Activated T-cell treated with anti-CD3 and anti-CD28 coated beads, Interleukin-2, amount 50 U/mL, for 48 hours (primary cell): ENCODE measurements at regions not wholly inside any gene's neighbourhood (a gene's known extent, or its start where the extent isn't known, plus 50 kb on each side); places are given as distances from the start of the nearest gene placed in this dataset.

Source experiments
- DNase-seq, 2 experiments: peaks; one replicate each; pipeline ENCODE4 v3.0.0-alpha.2; 2020

GRCh38 chr16:51637770-51638094 lies 486.7 kb upstream of the SALL1 start:
- DNase-seq, result no peak

- DNase-seq, result no peak
These were observed 486.1 kb upstream of the SALL1 start for GRCh38 chr16:51636920-51637769.

GRCh38 chr16:51635181-51635580 lies 484.1 kb upstream of the SALL1 start:
- no peak for DNase-seq

DNA sequence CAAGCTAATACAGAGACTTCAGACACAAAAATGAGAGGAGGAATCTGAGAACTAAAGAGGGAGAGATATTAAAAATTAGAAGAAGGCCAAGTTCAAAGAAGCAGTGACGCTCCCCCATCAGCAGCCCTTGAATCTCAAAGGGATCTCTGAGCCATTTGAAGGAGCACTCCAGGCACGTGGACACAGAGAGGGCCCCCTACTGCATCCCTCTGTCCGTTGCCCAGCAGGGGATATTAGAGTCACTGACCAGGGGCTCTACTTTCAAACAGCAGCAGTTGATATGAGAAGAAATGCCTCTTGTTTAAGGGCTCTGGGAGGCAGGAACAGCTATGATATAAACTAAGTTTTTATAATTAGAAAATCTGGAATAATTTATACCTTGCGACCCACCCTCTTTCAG lies 479.0 kb upstream of the SALL1 start:
- DNase-seq, result no peak

GRCh38 chr16:51629576-51629975 lies 478.5 kb upstream of the SALL1 start:
- DNase-seq, result no peak

DNA sequence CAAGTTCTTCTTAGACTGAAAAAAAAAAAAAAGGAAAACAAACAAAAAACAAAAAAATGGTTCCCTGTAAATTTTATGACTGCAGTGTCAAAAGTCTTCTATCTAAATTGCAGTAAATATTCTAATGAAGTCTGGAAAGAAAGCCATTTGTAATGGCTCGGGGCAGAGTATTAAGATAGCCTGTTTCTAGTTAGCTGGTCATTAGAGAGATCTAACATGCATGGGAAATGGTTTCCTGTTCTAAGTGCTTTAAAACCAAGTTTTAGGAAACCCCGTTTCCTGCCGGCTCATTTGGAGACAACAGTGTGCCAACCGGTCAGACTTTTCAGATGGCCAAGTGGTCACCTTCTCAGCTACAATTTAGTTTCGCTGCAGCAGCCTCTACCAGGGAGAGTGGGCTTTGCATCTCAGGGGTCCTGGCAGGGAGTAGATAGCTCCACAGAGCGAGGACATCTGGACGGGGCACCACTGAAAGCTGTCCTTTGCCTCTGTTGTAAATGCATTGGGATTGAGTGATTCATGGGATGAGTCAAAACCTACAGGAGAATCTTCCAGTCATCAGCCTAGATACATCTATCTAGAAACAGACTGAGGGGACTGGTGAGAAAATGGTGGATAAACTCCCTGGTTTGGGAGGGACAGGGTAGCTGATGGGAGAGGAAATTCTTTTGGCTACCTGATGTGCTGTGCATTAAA lies 473.2 kb upstream of the SALL1 start:
- DNase-seq, result no peak

DNA sequence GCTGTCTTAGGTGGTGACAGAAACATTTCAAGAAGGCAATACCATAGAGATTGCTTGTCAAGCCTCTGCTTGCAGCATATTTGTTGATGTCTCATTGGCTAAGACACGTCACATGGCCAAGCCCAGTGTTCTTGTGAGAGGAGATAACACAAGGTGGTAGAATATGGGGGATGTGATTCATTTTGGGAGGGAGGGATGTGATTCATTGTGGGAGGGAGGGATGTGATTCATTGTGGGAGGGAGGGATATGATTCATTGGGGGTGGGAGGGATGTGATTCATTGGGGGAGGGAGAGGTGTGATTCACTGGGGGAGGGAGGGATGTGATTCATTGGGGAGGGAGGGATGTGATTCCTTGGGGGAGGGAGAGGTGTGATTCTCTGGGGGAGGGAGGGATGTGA lies 470.5 kb upstream of the SALL1 start:
- no peak for DNase-seq

GRCh38 chr16:51615141-51615540 lies 464.1 kb upstream of the SALL1 start:
- DNase-seq, result no peak

DNA sequence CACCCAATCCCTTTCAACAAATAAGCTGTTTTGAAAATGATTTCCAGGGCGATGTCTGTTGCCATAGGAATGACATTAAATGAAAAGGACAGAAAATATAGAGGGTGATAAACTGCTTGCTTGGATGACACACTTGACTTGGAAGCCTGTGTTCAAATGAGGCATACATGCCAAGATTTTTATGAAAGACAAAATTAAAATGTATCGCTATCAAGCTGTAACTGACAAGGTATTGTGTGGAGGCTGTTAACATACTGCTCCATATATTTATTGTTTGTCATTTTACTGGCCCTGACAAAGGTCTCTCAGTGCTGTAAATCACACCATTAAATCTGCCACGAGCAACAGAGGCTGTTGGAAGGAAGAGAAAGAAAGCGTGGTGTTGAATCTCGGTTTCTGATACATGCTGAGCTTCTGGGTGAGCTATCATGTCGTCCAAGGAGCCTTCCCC lies 456.2 kb upstream of the SALL1 start:
- DNase-seq, result no peak

DNA sequence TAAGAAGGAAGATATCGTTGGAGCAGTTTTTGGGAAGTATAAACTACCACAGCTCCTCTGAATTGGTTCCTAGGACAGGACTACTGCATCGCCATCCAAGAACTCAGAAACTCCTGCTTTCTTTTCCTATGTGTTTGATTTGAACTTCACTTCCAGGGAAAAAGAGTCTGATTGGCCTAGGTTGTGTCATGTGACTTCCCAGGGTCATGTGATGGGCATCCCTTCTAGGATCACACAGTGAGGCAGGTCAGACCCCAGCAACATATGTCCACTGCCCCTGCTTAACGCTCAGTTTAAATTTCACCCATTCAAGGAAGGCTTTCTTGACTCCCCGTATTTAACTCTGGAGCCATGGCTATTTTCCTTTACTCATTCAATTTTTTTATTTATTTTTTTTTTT lies 445.2 kb upstream of the SALL1 start:
- DNase-seq, result no peak

DNA sequence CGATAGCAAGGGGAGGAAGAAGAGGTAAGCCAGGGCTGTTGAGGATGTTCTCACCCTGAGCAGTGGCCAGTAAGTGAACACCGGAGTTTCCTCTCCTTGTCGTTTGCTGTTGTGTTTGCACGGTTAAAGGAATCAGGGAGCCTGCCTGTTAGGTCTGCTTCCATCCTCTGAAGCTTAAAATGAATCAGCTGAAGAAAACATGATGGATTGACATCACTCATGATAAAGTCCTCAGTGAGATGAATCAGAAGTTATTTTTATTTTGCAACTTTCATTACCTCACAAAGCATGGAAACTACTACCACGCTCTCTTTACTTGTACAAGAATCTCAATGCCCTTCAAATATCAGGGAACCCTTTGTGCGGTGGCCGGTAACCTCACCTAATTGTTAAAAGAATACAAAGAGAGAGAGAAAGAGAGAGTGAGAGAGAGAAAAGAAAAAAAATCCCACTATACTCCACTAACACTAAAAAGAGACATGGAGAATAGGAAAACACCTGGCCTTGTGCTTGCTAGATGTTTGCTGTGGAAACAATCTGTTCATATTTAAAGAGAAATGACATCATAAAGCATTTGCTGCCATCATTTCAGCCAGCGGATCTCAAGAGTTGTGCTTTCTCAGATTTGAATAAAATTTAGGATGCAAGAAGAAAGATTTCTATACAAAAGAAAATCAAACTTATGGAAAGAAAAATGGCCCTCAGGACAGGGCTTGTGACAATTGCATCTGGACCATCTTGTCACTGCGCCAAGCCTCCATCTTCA lies 441.6 kb upstream of the SALL1 start:
- no peak for DNase-seq

DNA sequence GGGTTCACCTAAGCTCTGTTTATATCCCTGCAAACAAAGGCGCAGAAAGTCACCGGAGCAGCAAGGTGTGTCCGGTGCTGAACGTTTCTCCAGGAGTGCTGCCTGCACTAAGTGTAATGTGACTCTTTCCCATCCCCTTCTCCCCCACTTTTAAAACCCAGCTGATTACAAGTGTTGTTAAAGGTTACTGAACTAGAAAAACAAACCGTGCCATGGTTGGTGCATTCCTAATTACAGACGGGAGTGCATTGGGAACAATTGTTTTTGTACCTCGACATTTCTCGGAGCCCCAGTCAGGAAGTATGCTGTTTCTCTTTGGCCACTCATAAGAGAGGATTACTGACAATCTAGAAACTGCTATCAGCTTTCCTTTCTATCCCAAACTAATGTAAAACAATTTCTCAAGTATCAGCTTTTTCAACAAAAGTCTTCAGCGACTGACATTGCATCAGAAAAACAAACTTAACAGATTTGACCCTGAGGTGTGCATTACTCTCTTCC lies 441.0 kb upstream of the SALL1 start:
- DNase-seq, result no peak

DNA sequence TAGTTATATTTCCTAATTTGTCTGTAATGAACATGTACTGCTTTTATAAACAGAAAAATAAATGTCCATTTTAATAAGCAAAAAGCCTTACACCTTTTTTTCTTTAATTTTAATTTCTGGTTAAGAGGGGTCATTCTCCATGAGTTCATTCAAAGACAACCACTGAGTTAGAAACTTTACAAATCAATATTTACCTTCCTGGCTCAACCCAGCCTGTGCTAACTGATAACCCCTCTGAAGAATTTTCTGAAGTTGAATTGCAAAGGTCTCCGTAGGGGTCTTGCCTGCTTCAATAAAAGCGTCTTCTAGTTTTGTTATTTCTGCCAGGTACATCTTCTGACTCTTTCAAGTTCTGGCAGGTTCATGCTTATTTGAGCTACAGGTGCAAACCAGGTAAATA lies 440.4 kb upstream of the SALL1 start:
- no peak for DNase-seq

DNA sequence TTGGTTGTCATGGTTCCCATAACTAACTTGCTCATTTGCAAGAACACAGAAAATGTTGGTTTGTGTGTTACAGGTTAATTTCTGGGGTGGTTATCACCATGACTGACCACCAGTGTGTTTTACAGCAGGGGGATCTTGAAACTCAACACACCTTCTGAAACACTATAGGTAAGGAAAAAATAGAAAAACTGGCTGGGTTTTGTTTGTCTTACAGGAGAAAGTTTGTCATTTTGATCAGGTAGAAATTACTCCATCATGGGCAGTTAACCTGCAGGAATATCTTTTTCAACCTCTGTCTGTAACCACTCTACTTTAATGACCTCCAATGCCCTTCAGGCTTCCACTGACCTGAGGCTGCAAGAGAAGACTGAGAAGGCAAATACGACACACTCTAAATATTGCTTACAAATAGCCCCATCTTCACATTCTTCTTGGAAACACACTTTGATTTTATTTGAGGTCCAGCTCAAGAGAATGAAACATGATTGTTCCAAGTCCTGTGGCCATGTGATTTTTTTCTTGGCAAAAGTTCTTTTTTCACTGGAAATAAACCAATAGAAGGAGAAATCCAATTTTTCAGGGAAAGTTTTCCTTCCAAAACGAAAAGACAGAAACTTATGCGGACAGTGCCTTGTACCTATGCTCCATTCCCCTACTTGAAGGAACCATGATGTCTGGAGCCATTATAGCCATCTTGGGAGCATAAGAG lies 428.7 kb upstream of the SALL1 start:
- DNase-seq, result no peak

- DNase-seq, result no peak
These were observed 426.7 kb upstream of the SALL1 start for GRCh38 chr16:51577621-51578303.

DNA sequence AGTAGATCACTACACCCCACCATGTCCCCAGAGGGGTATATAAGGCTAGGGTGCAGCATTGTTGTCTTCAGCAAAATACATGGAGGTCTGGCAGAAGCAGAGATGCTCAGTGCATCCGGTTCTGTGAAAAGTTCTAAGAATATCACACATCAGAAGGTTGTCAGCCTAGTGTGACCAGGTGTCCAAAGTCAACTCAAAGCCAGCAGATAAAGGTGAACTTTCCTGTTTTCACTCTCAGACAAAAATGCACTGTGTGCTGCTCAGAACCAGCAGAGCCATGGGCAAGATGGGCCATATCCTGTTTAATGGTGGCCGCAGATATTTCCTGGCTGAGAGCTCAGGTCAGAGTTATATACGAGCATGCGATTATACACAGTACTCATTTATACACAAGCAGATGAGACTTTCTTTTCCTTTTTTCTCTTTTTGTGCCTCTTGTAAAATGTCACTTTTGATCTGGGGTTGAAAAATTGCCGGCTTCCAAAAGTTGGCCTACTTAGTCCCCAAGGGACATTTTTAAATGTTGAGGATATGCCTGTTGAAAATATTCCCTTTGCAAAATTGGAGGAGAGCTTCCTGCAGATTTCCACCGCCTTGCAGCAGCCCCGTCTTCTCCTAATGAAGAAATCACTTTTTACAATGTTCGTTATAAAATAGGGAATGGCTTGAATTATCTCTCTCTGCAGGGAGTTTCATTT lies 425.6 kb upstream of the SALL1 start:
- DNase-seq, result no peak

GRCh38 chr16:51573191-51573590 lies 422.1 kb upstream of the SALL1 start:
- no peak for DNase-seq

- DNase-seq, result no peak
These were observed 418.3 kb upstream of the SALL1 start for GRCh38 chr16:51569203-51569931.

DNA sequence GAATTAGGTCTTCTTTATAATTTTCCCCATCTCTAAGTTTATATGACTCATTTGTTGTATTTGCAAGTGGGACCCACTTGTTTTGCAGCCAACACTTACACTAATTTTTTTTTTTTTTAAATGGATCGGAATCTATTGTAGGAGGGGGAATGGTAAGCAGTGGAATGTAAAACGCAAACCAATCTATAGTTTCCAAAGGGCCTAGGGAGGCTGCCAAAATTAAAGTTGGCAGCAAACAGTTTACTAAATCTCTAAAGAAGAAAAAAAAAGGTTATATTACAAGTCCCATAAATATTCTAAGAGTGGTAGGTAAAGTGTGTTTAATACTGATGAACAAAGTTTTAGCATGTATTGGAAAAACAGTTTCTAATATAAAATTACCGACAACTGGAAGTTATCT lies 416.8 kb upstream of the SALL1 start:
- DNase-seq, result no peak

DNA sequence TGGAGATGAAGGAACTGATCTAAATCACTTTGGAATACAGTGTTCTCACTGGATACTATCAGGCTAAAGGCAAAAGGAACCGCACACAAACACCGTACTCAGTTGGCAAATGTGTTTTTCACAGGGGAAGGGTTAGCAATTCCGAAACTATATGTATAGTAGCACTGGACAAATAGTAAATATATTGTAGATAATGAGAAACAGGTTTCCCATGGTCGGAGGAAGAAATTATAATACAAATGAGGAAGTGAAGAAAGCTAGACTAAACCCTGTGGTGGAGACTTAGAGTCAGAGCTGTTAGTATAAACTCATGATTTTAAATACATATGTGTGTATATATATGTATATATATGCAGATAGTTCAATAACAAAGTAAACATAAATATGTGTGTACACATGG lies 414.1 kb upstream of the SALL1 start:
- no peak for DNase-seq

DNA sequence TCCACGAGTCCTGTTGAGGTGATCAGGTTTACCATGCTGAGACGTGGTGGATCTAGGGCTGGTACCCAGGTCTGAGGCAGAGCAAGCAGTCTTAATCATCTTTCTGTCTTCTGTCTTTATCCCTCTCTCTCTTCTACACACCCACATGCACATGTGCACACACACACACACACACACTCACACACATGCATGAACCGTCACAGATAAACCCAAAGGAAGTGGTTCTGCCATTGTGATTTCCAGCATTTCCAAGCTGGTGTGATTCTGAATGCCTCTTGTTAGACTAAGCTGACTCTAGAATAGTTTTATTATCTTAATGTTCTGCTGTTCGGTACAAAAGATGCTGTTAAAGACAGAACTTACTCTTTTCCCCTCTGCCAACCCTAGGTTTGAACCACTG lies 411.8 kb upstream of the SALL1 start:
- DNase-seq, result no peak
